PC-9 (cell line): ENCODE measurements at regions not wholly inside any gene's neighbourhood (a gene's known extent, or its start where the extent isn't known, plus 50 kb on each side); places are given as distances from the start of the nearest gene placed in this dataset.

Source experiments
- BruUV-seq: library from RNA; stranded (reverse); fragments of 400-500 nt; replicated peaks from 2 replicates; lab custom pipeline; 2021; lab: Mats Ljungman, UMichigan
- CTCF ChIA-PET: fragments of 300-600 bp; sonication (Branson Sonifier 250); formaldehyde crosslinking; loops from one replicate; lab custom pipeline; 2022; ENCODE audit warnings: antibody characterized with exemption; lab: Charles Lee
- POLR2A ChIA-PET: fragments of 300-600 bp; sonication (Branson Sonifier 250); formaldehyde crosslinking; loops from one replicate; lab custom pipeline; 2022; ENCODE audit warnings: antibody characterized with exemption; ENCODE audit not compliant: unreplicated experiment; lab: Charles Lee
- DNase-seq, 2 experiments: peaks; one replicate each; pipeline versions ENCODE4 v3.0.0 to v3.0.0-alpha.2; 2015 to 2022; ENCODE audit warnings: mixed read lengths in 1 of 2
- H2AFZ ChIP-seq: fragments of 200-600 bp; sonication (generic); 2 replicates; pipeline ENCODE4 v1.8.1; 2017; ENCODE audit warnings: antibody characterized with exemption
- H3F3A ChIP-seq: fragments of 200-600 bp; sonication (generic); 2 replicates; pipeline ENCODE4 v1.8.1; 2017; ENCODE audit warnings: antibody characterized with exemption, mild to moderate bottlenecking, low read depth; ENCODE audit not compliant: insufficient read depth
- H3K27ac ChIP-seq: fragments of 200-600 bp; sonication (generic); 2 replicates; pipeline ENCODE4 v1.6.1; 2016; ENCODE audit warnings: mixed run types
- H3K27me3 ChIP-seq: fragments of 200-600 bp; sonication (generic); 2 replicates; pipeline ENCODE4 v1.6.1; 2016; ENCODE audit warnings: low read depth, mixed run types; ENCODE audit not compliant: insufficient read depth
- H3K36me3 ChIP-seq: fragments of 200-600 bp; sonication (generic); 2 replicates; pipeline ENCODE4 v1.6.1; 2016; ENCODE audit warnings: low read depth, mixed run types
- H3K4me1 ChIP-seq: fragments of 200-600 bp; sonication (generic); replicated peaks from 2 replicates; pipeline ENCODE4 v1.6.1; 2016; ENCODE audit warnings: mixed run types; ENCODE audit not compliant: insufficient read depth
- H3K4me2 ChIP-seq: fragments of 200-600 bp; sonication (generic); 2 replicates; pipeline ENCODE4 v1.6.1; 2017; ENCODE audit warnings: mixed run types
- H3K4me3 ChIP-seq: fragments of 200-600 bp; sonication (generic); 2 replicates; pipeline ENCODE4 v1.6.1; 2016; ENCODE audit warnings: mixed run types
- H3K79me2 ChIP-seq: fragments of 200-600 bp; sonication (generic); 2 replicates; pipeline ENCODE4 v1.6.1; 2017; ENCODE audit warnings: low read depth, mixed run types
- H3K9me2 ChIP-seq: fragments of 200-600 bp; sonication (generic); 2 replicates; pipeline ENCODE4 v1.8.1; 2017; ENCODE audit warnings: mild to moderate bottlenecking; ENCODE audit not compliant: insufficient read depth
- H3K9me3 ChIP-seq: fragments of 200-600 bp; sonication (generic); 2 replicates; pipeline ENCODE4 v1.8.1; 2016; ENCODE audit warnings: low read depth; ENCODE audit not compliant: insufficient read depth
- H4K20me1 ChIP-seq: fragments of 200-600 bp; sonication (generic); 2 replicates; pipeline ENCODE4 v1.8.1; 2017; ENCODE audit not compliant: insufficient read depth
- CTCF ChIP-seq: fragments of 200-600 bp; sonication (generic); conservative IDR thresholded peaks from 2 replicates; pipeline ENCODE4 v1.6.1; 2017; ENCODE audit warnings: mixed run types, antibody characterized with exemption, mild to moderate bottlenecking, moderate library complexity
- EZH2 ChIP-seq: fragments of 200-600 bp; sonication (generic); IDR thresholded peaks from 2 replicates; pipeline ENCODE4 v1.8.0; 2017; ENCODE audit warnings: antibody characterized with exemption, low read depth
- intact Hi-C: fragments of 100-400 bp; cut with micrococcal nuclease; formaldehyde crosslinking; loops from one replicate; pipeline ENCODE4 v1.10.0; 2022; ENCODE audit not compliant: unreplicated experiment

DNA sequence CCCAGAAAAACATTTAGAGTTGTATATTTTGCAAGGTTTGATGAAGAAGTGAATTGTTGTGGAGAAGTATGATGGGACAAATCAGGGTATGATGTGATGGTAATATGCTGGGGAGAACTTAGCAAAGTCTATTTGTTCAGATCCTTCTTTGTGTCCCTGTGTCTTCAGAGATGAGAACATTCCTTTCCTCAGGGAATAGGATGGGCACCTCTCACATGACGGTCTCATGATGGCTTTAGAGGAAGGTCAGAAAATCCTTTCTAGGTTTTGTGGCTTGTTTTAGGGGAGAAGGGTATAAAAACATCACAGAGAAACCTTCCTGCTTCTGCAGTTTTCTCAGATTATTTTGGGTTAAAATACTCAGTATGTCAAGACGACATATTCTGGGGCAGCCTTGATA is 171.3 kb upstream of the NRIP1 start:
- no peaks in the 10 kb centered on the region for H3K79me2 ChIP-seq
- ChIA-PET CTCF (no interaction called here), POLR2A (no interaction called here)
- no peaks in the 10 kb centered on the region for H3K4me1 ChIP-seq
- no peaks in the 10 kb centered on the region for H3F3A ChIP-seq
- DNase-seq: no peak
- BruUV-seq: no TSS peak
- H3K4me2 ChIP-seq: no peak overlapping the region
- H3K9me2 ChIP-seq: no peaks in the 10 kb centered on the region
- intact Hi-C loops: no loop called here
- no peak overlapping the region for H2AFZ ChIP-seq
- H3K9me3 ChIP-seq: no peaks in the 10 kb centered on the region
- no peaks in the 10 kb centered on the region for H3K36me3 ChIP-seq
- no peak for TF ChIP-seq EZH2
- TF ChIP-seq CTCF: no peak
- H3K27ac ChIP-seq: no peak overlapping the region
- H3K4me3 ChIP-seq: no peak overlapping the region
- H3K27me3 ChIP-seq: no peaks in the 10 kb centered on the region
- no peaks in the 10 kb centered on the region for H4K20me1 ChIP-seq

GRCh38 chr21:15240848-15241247 is 176.0 kb upstream of the NRIP1 start:
- Histone ChIP-seq H3F3A (no peaks in the 10 kb centered on the region), H3K9me3 (peaks cover 3% of the 10 kb centered on the region; the same call in 1 of the 2 replicates), H3K4me3 (no peak overlapping the region), H3K4me2 (no peak overlapping the region), H2AFZ (no peak overlapping the region), H3K9me2 (no peaks in the 10 kb centered on the region), H3K27me3 (no peaks in the 10 kb centered on the region), H3K4me1 (0 out of 2 replicates have a peak, but pooled peaks cover 14% of the 10 kb centered on the region), H3K27ac (no peak overlapping the region), H4K20me1 (no peaks in the 10 kb centered on the region), H3K79me2 (no peaks in the 10 kb centered on the region), H3K36me3 (no peaks in the 10 kb centered on the region)
- DNase-seq: no peak
- no TSS peak for BruUV-seq
- TF ChIP-seq EZH2 (no peak), CTCF (no peak)
- POLR2A ChIA-PET: no interaction called here
- CTCF ChIA-PET: no interaction called here
- intact Hi-C loops: no loop called here

GRCh38 chr21:15241997-15242736 is 177.4 kb upstream of the NRIP1 start:
- Histone ChIP-seq H4K20me1 (no peaks in the 10 kb centered on the region), H3F3A (no peaks in the 10 kb centered on the region), H3K4me1 (0 out of 2 replicates have a peak, but pooled peaks cover 14% of the 10 kb centered on the region), H3K4me2 (no peak overlapping the region), H3K27me3 (no peaks in the 10 kb centered on the region), H3K9me3 (peaks cover 3% of the 10 kb centered on the region; the same call in 1 of the 2 replicates), H3K79me2 (no peaks in the 10 kb centered on the region), H3K27ac (no peak overlapping the region), H3K4me3 (no peak overlapping the region), H3K36me3 (no peaks in the 10 kb centered on the region), H2AFZ (no peak overlapping the region), H3K9me2 (no peaks in the 10 kb centered on the region)
- DNase-seq: no peak
- CTCF ChIA-PET: no interaction called here
- intact Hi-C loops: no loop called here
- POLR2A ChIA-PET: no interaction called here
- TF ChIP-seq EZH2: no peak
- TF ChIP-seq CTCF: no peak
- no TSS peak for BruUV-seq
